ENCODE measurements at regions not wholly inside any gene's neighbourhood (a gene's known extent, or its start where the extent isn't known, plus 50 kb on each side); places are given as distances from the start of the nearest gene placed in this dataset.

- in situ Hi-C loops (cut with MboI; ENCODE audit: low pct_unique_long_range_greater_than_20kb, low sequenced_read_pairs), result no loop called here
Observed at GRCh38 chr3:146655333-146655996, 50.3 kb upstream of the PLSCR5 start.

More at GRCh38 chr3:146655333-146655996, 50.3 kb upstream of the PLSCR5 start:
- no peak for DNase-seq

Measured in KBM-7 (cell line).